ENCODE measurements at regions not wholly inside any gene's neighbourhood (a gene's known extent, or its start where the extent isn't known, plus 50 kb on each side); places are given as distances from the start of the nearest gene placed in this dataset.

DNA sequence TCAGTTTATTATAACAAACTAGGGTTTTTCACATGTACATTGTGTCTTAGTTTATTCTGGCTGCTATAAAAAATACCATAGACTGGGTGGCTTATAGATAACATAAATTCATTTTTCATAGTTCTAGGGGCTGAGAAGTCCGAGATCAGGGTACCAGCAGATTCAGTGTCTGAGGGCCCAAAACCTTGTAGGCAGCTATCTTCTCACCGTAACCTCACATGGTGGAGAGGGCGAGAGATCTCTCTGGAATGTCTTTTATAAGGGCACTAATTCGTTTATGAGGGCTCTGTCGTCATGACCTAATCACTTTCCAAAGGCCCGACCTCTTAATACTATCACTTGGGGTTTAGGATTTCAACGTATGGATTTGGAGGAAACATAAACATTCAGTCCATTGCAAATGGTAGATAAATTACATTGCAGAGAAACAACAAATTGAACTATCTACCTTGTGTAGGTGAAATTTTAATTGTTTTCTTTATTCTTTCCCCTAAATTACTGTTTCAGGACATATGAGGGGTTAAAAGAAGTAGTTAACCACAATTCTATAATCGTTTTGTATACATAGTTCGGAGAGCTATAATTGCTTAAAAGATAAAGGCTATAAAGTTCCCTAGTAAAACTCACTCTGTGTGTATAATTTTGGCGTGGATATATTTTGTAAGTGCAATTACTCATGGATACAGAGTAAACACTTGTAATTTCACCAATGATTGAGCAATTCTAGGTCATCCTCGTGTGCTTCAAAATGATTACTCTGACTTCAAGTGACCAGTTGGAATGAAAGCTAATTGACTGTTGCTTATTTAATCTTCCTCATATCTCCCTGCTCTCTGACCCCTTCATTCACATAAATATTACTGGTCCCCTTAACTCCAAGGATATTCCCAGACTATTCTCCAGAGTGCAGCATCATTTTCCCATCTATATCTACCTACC lies 247.5 kb upstream of the TMEM161B start:
- Histone ChIP-seq H2AFZ (ENCODE audit: low read length) (no peak overlapping the region), H3K4me3 (replicated peaks in 1 of 3; ENCODE audit: insufficient read depth in 1 of 3, low read depth in 2 of 3, low read length in 3 of 3) (no peak overlapping the region), H3K36me3 (replicated peaks in 1 of 2; ENCODE audit: control insufficient read depth in 1 of 2, insufficient read depth in 2 of 2, low read length in 2 of 2) (no peaks in the 10 kb centered on the region), H3K9me3 (ENCODE audit: low read length) (no peaks in the 10 kb centered on the region), H3K27me3 (ENCODE audit: control insufficient read depth in 1 of 2, insufficient read depth in 2 of 2, low read length in 2 of 2) (no peaks in the 10 kb centered on the region), H3K79me2 (ENCODE audit: insufficient read depth, low read length) (no peaks in the 10 kb centered on the region), H3K9ac (ENCODE audit: insufficient read depth, low read depth, low read length) (no peak overlapping the region), H3K4me1 (ENCODE audit: insufficient read depth, low read length) (no peaks in the 10 kb centered on the region), H4K20me1 (ENCODE audit: insufficient read depth, low read length) (no peaks in the 10 kb centered on the region), H3K27ac (ENCODE audit: extremely low read length, insufficient read depth, low read length) (no peak overlapping the region), H3K4me2 (ENCODE audit: low read depth, low read length) (no peak overlapping the region)
- intact Hi-C loops (cut with micrococcal nuclease; ENCODE audit: unreplicated experiment) (no loop called here), in situ Hi-C loops (cut with HindIII; ENCODE audit: extremely low pct_ligation_motif_present, low pct_unique_long_range_greater_than_20kb) (no loop called here)
- CTCF ChIA-PET (ENCODE audit: low intra/inter-chr PET ratio, low total read pairs): no interaction called here
- ATAC-seq: no peak
- BruUV-seq (replicated peaks): no TSS peak
- FAIRE-seq: no peak
- 7% methylated on average over 11 of the region's 11 CpGs for WGBS (ENCODE audit: low lambda C conversion rate)
- DNase-seq (ENCODE audit: low spot score): no peak
- POLR2A ChIA-PET: no interaction called here
- TF ChIP-seq CEBPB (IDR thresholded peaks at IDR 0.05; ENCODE audit: borderline replicate concordance, low read depth, low read length) (0 out of 2 replicates have a peak, but pooled peaks have one; percentile 36), NBN (conservative IDR thresholded peaks at IDR 0.05) (no peak)

DNA sequence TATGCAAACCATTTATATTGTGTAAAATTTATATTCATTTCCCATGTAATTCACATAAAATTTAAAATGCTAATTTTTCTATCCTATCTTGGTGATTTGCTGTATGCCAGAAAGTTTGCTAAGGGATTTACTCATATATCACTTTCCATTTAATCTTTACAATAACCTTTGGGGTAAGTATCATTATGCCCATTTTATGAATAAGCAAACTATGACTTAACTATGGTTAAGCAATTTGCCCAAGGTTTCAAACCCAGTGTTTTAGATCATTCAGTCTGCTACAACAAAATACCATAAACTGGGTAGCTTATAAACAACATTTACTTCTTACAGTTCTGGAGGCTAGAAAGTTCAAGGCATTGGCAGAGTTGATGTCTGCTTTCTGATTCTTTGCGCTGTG lies 246.4 kb upstream of the TMEM161B start:
- no TSS peak for BruUV-seq (replicated peaks)
- in situ Hi-C loops (cut with HindIII; ENCODE audit: extremely low pct_ligation_motif_present, low pct_unique_long_range_greater_than_20kb): no loop called here
- Histone ChIP-seq H3K4me2 (ENCODE audit: low read depth, low read length) (no peak overlapping the region), H3K9ac (ENCODE audit: insufficient read depth, low read depth, low read length) (no peak overlapping the region), H4K20me1 (ENCODE audit: insufficient read depth, low read length) (no peaks in the 10 kb centered on the region), H3K27me3 (ENCODE audit: control insufficient read depth in 1 of 2, insufficient read depth in 2 of 2, low read length in 2 of 2) (no peaks in the 10 kb centered on the region), H3K4me1 (ENCODE audit: insufficient read depth, low read length) (no peaks in the 10 kb centered on the region), H3K9me3 (ENCODE audit: low read length) (no peaks in the 10 kb centered on the region), H2AFZ (ENCODE audit: low read length) (no peak overlapping the region), H3K79me2 (ENCODE audit: insufficient read depth, low read length) (no peaks in the 10 kb centered on the region), H3K36me3 (replicated peaks in 1 of 2; ENCODE audit: control insufficient read depth in 1 of 2, insufficient read depth in 2 of 2, low read length in 2 of 2) (no peaks in the 10 kb centered on the region), H3K27ac (ENCODE audit: extremely low read length, insufficient read depth, low read length) (no peak overlapping the region), H3K4me3 (replicated peaks in 1 of 3; ENCODE audit: insufficient read depth in 1 of 3, low read depth in 2 of 3, low read length in 3 of 3) (no peak overlapping the region)
- ChIA-PET POLR2A (no interaction called here), CTCF (ENCODE audit: low intra/inter-chr PET ratio, low total read pairs) (no interaction called here)
- ATAC-seq: no peak
- WGBS (ENCODE audit: low lambda C conversion rate): 100% methylated on average over 1 of the region's 1 CpG
- FAIRE-seq: no peak
- intact Hi-C loops (cut with micrococcal nuclease; ENCODE audit: unreplicated experiment): no loop called here
- TF ChIP-seq ZZZ3 (CRISPR knock-in tag; IDR thresholded peaks at IDR 0.05; ENCODE audit: borderline replicate concordance) (no peak), HINFP (CRISPR knock-in tag; IDR thresholded peaks at IDR 0.05; ENCODE audit: low read depth) (no peak), CENPT (CRISPR knock-in tag; IDR thresholded peaks at IDR 0.05; ENCODE audit: low read depth) (no peak), ETV6 (CRISPR knock-in tag; conservative IDR thresholded peaks at IDR 0.05) (no peak)
- DNase-seq (ENCODE audit: low spot score): no peak
